Activated T-cell treated with anti-CD3 and anti-CD28 coated beads, Interleukin-2, amount 50 U/mL, for 4 hours (primary cell): ENCODE measurements at regions not wholly inside any gene's neighbourhood (a gene's known extent, or its start where the extent isn't known, plus 50 kb on each side); places are given as distances from the start of the nearest gene placed in this dataset.
A peak's percentile ranks its signal among the peaks of the same experiment; 100 is the strongest.

Experiments used
- ATAC-seq, 2 donors: fragments of 200-7000 bp; cut with Tn5 transposase; one replicate each; pipeline ENCODE4 v1.10.0; 2021
- DNase-seq: peaks from one replicate; pipeline ENCODE4 v3.0.0-alpha.2; 2020
- H3K27me3 Mint-ChIP-seq: one replicate; pipeline ENCODE4 v1.8.0; 2021; ENCODE audit warnings: low read depth, mixed read lengths
- H3K36me3 Mint-ChIP-seq: one replicate; pipeline ENCODE4 v1.8.0; 2022; ENCODE audit warnings: mixed read lengths; ENCODE audit not compliant: insufficient read depth
- H3K4me1 Mint-ChIP-seq: one replicate; pipeline ENCODE4 v1.8.0; 2021; ENCODE audit warnings: low read depth, mixed read lengths
- H3K4me3 Mint-ChIP-seq: one replicate; pipeline ENCODE4 v1.8.0; 2021; ENCODE audit warnings: mild to moderate bottlenecking, moderate library complexity, mixed read lengths
- H3K9me3 Mint-ChIP-seq: one replicate; pipeline ENCODE4 v1.8.0; 2021; ENCODE audit warnings: mixed read lengths

DNA sequence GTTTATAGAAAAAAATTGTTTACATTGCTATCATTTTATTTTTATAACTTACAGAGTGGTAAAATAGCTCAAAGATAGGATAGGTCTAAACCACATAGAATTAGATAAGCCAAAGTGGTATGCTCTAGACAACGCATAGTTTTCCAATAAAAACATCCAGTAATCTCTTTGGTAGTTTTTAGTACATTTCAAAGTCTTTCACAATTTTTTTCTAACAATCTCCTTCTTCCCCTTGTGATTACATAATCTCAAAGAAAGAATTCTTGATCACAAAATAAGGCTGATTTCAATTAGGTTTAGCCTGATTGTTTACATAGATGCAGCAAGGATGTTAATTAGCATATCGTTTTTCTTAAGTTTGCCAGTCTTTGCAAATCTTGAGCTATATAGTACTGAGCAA, 460.0 kb downstream of the FUT8 start:
- no peaks in the 10 kb centered on the region for H3K4me1 Mint-ChIP-seq

DNA sequence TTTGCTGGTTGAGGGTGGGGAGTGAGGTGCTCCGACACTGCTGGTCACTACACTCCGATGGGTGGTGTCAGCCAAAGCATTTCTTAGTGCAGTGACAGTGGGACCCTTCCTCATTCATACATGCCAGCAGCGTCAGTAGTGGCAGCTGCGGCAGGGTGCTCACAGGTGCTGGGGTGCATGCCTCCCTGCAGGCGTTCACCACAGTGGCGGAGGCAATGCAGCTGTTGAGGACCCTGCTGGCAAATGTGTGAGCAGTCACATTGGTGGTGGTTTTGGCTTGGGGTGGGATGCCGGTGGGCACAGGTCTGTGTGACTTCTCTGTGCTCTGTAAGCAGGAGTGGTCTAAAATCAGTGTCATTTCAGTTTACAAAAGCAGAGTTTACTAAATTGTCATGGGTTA, 464.6 kb downstream of the FUT8 start:
- no peak overlapping the region for H3K4me3 Mint-ChIP-seq
- no peak for ATAC-seq
- H3K27me3 Mint-ChIP-seq, result no peaks in the 10 kb centered on the region
- H3K9me3 Mint-ChIP-seq, result peaks cover 5% of the 10 kb centered on the region
- H3K4me1 Mint-ChIP-seq, result peaks cover 26% of the 10 kb centered on the region
- no peaks in the 10 kb centered on the region for H3K36me3 Mint-ChIP-seq
- DNase-seq, result no peak

More for the DNA sequence above, 460.0 kb downstream of the FUT8 start:
- H3K9me3 Mint-ChIP-seq, result no peaks in the 10 kb centered on the region
- no peak for DNase-seq
- H3K36me3 Mint-ChIP-seq, result no peaks in the 10 kb centered on the region
- no peak overlapping the region for H3K4me3 Mint-ChIP-seq
- H3K27me3 Mint-ChIP-seq, result no peaks in the 10 kb centered on the region
- no peak for ATAC-seq

DNA sequence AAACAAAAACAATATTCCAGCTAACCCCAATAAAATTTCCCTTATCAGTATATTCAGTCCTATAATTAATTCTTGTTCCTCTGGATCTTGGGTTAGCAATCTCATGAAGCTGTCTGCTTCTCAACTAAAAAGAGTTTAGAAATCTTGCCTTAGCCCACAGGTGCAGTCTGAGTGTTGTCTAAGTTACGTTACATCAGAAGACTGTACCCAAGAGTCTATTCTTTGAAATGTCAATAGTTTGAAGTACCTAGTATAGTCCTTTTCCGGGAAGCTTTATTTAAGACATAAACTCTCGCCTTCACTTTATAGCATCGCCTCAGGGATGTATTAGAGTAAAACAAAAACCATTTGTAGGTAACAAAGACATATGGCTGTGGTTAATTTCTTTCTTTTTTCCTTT, 465.1 kb downstream of the FUT8 start:
- H3K4me1 Mint-ChIP-seq, result peaks cover 27% of the 10 kb centered on the region
- peaks cover 6% of the 10 kb centered on the region for H3K9me3 Mint-ChIP-seq
- H3K4me3 Mint-ChIP-seq, result no peak overlapping the region
- no peak for DNase-seq
- H3K36me3 Mint-ChIP-seq, result no peaks in the 10 kb centered on the region
- ATAC-seq, result no peak
- no peaks in the 10 kb centered on the region for H3K27me3 Mint-ChIP-seq

DNA sequence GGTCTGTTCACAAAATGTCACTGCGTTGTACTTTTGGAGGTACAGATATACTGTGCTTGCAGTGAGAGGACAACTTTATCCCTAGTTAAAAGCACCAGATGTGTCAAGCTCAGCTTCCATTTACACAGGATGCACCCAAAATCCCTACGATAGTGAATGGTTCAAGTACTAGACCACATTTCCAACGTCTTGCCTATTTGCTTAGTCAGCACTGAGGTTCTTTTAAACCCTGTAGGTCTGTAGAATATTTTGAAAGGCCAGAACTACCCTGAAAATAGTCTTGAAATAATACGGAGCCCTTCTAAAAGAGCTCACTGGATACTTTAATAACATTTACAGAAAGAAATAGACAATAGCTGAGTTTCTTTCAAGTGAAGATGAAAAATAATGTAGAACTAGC, 466.1 kb downstream of the FUT8 start:
- Mint-ChIP-seq H3K4me1 (peaks cover 27% of the 10 kb centered on the region), H3K9me3 (peaks cover 10% of the 10 kb centered on the region), H3K4me3 (no peak overlapping the region), H3K36me3 (no peaks in the 10 kb centered on the region), H3K27me3 (no peaks in the 10 kb centered on the region)
- DNase-seq (no peak), ATAC-seq (no peak)

DNA sequence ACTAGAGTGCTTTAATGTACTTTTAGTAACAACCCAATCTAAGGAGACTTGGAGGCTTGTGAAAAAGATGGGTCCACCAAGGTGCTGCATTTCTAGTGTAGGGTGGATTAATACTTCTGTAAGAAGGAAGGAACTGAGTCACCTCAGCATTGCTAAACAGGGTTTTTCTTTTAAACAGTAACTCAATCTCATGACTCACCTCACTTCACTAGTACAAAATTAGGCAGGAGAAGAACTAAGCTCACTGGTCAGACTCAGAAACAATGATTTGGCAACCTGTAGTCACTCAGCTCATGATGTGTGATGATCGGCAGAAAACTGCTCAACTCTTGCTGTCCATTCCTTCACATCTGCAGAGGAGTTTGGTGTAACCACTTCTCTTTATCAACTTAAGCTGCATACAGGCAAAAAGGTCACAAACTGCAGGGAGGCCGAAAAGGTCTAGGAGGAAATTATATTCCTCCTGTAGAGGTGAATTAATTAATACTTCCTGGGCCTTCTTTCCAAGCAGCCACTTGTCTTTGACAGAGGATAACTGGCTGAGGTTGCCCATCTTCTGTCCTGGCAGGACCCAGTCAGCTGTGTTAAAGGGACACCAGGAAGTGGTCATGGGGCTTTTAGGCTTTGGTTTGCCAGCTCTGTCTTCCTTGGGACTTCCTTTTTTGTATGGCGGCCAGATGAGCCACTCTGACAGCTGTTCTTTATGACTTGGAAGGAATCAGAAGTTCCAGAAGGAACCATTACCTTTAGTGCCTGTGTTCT, 466.9 kb downstream of the FUT8 start:
- Mint-ChIP-seq H3K36me3 (no peaks in the 10 kb centered on the region), H3K4me1 (peaks cover 27% of the 10 kb centered on the region), H3K4me3 (no peak overlapping the region), H3K9me3 (peaks cover 15% of the 10 kb centered on the region), H3K27me3 (no peaks in the 10 kb centered on the region)
- peak; percentile 97 to 98 for ATAC-seq
- DNase-seq, result no peak

DNA sequence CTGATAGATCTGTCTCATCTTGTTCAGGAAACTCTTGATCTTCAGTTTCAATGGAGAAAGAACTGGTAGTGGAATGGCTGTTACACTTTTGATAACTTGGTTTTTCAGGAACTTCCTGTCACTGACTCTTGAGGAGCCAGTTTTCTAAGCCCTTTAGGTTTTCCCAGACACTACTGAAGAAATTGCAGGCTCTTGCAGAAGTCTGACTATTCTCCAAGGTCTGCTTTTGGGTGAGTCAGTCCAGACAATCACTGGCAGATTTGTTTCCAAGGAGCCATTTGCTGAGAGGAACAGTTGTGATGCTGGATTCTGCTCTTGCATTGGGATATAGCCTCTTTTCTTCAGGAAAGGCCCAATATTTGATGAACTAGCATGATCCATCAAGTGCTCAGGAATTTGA, 468.0 kb downstream of the FUT8 start:
- Mint-ChIP-seq H3K9me3 (peaks cover 15% of the 10 kb centered on the region), H3K36me3 (no peaks in the 10 kb centered on the region), H3K4me3 (no peak overlapping the region), H3K4me1 (peaks cover 27% of the 10 kb centered on the region), H3K27me3 (no peaks in the 10 kb centered on the region)
- DNase-seq, result no peak
- ATAC-seq, result no peak

DNA sequence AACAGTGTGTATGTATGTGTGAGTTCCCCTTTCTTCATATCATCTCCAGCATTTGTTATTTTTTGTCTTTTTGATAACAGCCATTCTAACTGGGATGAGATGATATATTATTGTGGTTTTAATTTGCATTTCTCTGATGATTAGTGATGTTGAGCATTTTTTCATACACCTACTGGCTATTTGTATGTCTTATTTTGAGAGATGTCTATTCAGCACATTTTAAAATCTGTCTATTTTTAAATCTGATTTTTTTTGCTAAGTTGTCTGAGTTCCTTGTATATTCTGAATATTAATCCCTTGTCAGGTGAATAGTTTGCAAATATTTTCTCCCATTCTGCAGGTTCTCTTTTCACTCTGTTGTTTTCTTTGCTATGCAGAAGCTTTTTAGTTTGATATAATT, 469.1 kb downstream of the FUT8 start:
- no peak for DNase-seq
- H3K36me3 Mint-ChIP-seq, result no peaks in the 10 kb centered on the region
- H3K27me3 Mint-ChIP-seq, result no peaks in the 10 kb centered on the region
- ATAC-seq, result no peak
- H3K4me3 Mint-ChIP-seq, result no peak overlapping the region
- peaks cover 27% of the 10 kb centered on the region for H3K4me1 Mint-ChIP-seq
- peaks cover 15% of the 10 kb centered on the region for H3K9me3 Mint-ChIP-seq

DNA sequence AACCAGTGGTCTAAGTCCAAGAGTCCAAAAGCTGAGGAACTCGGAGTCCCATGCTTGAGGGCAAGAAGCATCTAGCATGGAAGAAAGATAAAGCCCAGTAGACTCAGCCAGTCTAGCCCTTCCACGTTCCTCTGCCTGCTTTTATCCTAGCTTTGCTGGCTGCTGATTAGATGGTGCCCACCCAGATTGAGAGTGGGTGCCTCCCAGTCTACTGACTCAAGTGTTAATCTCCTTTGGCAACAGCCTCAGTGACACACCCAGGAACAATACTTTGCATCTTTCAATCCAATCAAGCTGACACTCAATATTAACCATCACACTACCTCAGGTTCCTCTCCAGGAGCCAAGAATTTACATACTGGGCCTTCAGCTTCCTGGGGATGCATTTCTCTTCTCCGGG, 476.1 kb downstream of the FUT8 start:
- no peaks in the 10 kb centered on the region for H3K36me3 Mint-ChIP-seq
- peaks cover 10% of the 10 kb centered on the region for H3K9me3 Mint-ChIP-seq
- ATAC-seq, result no peak
- H3K4me1 Mint-ChIP-seq, result peaks cover 7% of the 10 kb centered on the region
- H3K4me3 Mint-ChIP-seq, result no peak overlapping the region
- no peak for DNase-seq
- no peaks in the 10 kb centered on the region for H3K27me3 Mint-ChIP-seq

DNA sequence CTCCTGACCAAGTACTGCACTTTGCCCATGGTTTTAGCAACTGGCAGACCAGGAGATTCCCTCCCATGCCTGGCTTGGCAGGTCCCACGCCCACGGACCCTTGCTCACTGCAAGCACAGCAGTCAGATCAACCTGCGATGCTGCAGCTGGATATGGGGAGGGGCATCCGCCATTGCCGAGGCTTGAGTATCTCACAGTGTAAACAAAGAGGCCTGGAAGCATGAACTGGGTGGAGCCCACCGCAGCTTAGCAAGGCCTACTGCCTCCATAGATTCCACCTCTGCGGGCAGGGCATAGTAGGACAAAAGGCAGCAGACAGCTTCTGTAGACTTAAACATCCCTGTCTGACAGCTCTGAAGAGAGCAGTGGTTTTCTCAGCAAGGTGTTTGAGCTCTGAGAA, 479.8 kb downstream of the FUT8 start:
- no peak overlapping the region for H3K4me3 Mint-ChIP-seq
- peaks cover 7% of the 10 kb centered on the region for H3K36me3 Mint-ChIP-seq
- peaks cover 7% of the 10 kb centered on the region for H3K4me1 Mint-ChIP-seq
- no peaks in the 10 kb centered on the region for H3K27me3 Mint-ChIP-seq
- peaks cover 16% of the 10 kb centered on the region for H3K9me3 Mint-ChIP-seq
- DNase-seq, result no peak
- no peak for ATAC-seq

DNA sequence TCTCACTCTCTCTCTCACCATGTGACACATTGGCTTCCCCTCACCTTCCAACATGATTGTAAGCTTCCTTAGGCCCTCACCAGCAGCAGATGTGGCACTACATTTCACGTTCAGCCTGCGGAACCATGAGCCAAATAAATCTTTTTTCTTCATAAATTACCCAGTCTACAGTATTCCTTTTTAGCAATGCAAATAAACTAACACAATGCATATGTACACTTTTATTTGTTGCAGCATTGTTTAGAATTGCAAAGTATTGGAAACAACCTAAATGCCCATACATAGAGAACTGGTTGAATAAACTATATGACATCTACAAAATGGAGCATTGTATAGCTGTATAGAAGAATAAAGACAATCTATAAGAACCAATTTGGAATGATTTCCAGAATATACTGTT, 487.6 kb downstream of the FUT8 start:
- Mint-ChIP-seq H3K4me3 (no peak overlapping the region), H3K9me3 (peaks cover 22% of the 10 kb centered on the region), H3K4me1 (peaks cover 2% of the 10 kb centered on the region), H3K36me3 (peaks cover 5% of the 10 kb centered on the region), H3K27me3 (no peaks in the 10 kb centered on the region)
- ATAC-seq (no peak), DNase-seq (no peak)

DNA sequence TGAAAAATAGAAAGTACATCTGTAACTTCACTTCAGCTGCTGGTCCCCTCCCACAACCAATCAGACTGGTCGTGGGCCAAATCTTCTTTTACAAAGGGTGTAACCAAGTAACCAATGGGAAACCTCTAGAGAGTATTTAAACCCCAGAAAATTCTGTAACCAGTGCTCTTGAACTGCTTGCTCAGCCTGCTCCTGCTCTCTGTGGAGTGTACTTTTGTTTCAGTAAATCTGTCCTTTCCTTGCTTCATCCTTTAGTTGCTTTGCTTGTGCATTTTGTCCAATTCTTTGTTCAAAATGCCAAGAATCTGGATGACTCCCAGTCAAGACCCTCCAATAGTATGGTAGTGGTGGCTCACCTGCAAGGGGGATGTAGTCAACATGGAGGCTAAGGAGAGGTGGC, 489.1 kb downstream of the FUT8 start:
- peaks cover 21% of the 10 kb centered on the region for H3K9me3 Mint-ChIP-seq
- H3K4me1 Mint-ChIP-seq, result peaks cover 2% of the 10 kb centered on the region
- DNase-seq, result no peak
- no peak overlapping the region for H3K4me3 Mint-ChIP-seq
- H3K27me3 Mint-ChIP-seq, result no peaks in the 10 kb centered on the region
- no peak for ATAC-seq
- H3K36me3 Mint-ChIP-seq, result peaks cover 2% of the 10 kb centered on the region

DNA sequence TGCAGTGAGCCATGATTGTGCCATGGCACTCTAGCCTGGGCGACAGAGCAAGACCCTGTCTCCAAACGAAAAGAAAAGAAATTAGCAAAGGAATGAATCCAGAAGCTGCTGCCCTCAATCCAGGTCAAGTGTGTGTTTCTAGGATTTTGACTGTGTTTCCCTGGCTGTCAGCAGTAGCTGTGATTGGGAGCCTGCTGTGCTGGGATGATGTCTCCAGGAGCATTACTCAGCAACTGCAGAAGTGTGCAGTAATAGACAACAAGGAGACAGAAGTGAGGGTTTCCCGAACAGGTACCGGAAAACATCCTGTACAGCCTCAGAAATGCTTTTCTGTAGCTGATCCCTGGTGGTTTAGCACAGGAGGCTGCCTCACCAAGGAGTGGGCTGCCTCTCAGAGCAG, 492.5 kb downstream of the FUT8 start:
- ATAC-seq (no peak), DNase-seq (no peak)
- peaks cover 11% of the 10 kb centered on the region for H3K4me1 Mint-ChIP-seq
- H3K36me3 Mint-ChIP-seq, result peaks cover 2% of the 10 kb centered on the region
- H3K9me3 Mint-ChIP-seq, result peaks cover 16% of the 10 kb centered on the region
- H3K27me3 Mint-ChIP-seq, result no peaks in the 10 kb centered on the region
- no peak overlapping the region for H3K4me3 Mint-ChIP-seq

DNA sequence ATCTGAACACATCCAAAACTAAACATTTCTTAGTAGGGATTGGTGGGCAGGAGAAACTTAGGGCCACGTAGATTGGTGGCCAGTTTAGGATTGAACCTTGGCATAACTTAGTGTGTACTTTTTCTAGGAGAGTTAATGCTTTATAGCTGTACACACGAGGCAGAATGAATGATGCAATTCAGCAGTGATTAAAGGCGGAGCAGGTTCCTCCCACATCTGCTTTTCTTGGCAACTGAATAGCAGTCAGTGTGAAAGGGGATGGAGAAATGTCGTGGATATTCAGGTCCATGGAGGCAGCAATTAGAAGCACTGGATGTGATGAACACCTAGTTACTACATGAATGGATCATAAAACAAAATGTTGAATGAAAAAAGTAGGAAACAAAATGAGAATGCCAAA, 493.8 kb downstream of the FUT8 start:
- DNase-seq (no peak), ATAC-seq (no peak)
- H3K36me3 Mint-ChIP-seq, result no peaks in the 10 kb centered on the region
- peaks cover 5% of the 10 kb centered on the region for H3K9me3 Mint-ChIP-seq
- H3K4me1 Mint-ChIP-seq, result peaks cover 14% of the 10 kb centered on the region
- no peak overlapping the region for H3K4me3 Mint-ChIP-seq
- H3K27me3 Mint-ChIP-seq, result no peaks in the 10 kb centered on the region

DNA sequence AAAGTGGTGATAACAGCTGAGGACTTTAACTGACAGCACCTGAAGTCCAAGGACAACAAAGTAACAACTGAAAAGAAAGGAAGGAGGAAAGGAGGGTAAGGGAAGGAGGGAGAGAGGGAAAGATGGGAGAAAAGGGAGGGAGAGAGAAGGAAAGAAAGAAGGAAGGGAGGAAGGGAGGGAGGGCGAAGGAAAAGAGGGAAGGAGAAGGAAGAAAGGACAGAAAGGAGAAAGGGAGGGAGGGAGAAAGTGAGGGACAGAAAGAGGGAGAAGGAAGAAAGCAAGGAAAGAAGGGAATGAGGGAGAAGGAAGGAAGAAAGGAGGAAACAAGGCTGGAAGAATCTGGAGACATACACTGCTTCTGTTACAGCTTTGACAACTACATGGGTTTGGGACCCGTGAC, 494.4 kb downstream of the FUT8 start:
- no peak overlapping the region for H3K4me3 Mint-ChIP-seq

DNA sequence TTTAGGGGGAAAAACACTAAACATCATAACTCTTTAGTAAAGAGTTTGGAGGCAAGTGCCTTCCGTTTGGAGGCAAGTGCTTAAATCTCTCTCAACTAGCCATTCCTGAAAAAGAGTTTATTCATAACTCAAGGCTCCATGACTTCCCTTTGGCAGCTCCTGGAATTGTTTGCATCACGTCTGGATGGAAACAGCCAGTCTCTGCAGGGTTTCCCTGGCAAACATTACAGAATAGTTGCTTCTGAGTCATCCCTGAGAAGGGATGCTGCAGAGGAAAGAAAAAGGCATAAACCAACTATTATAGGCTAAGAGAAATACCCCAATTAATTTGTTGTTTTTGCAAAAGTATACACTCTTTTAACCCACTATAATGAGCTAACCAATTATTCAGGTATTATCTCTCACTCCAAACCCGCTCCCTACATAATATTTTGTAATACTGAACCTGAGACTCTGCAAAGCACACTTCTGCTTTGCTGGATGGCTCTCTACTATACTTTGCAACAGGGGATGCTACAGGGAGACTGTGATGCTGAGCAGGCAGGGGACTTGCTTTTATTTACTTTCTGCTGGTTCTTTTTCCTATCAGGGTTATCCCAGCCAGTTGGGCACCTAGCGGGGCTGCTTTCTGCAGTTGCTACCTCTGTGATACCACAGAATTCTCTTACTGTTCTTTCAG, 497.7 kb downstream of the FUT8 start:
- Mint-ChIP-seq H3K4me3 (no peak overlapping the region), H3K36me3 (no peaks in the 10 kb centered on the region), H3K27me3 (no peaks in the 10 kb centered on the region), H3K9me3 (no peaks in the 10 kb centered on the region), H3K4me1 (peaks cover 29% of the 10 kb centered on the region)
- DNase-seq, result no peak
- no peak for ATAC-seq

More for the DNA sequence above, 494.4 kb downstream of the FUT8 start:
- DNase-seq (no peak), ATAC-seq (no peak)
- H3K36me3 Mint-ChIP-seq, result no peaks in the 10 kb centered on the region
- peaks cover 16% of the 10 kb centered on the region for H3K4me1 Mint-ChIP-seq
- no peaks in the 10 kb centered on the region for H3K9me3 Mint-ChIP-seq
- no peaks in the 10 kb centered on the region for H3K27me3 Mint-ChIP-seq
